Activated CD4-positive, alpha-beta T cell treated with anti-CD3 and anti-CD28 coated beads, Interleukin-2, Interleukin-4, amounts not matched to agents 100 ng/mL and 50 ng/mL, durations not matched to agents 16 hours and 8 hours (primary cell): ENCODE measurements at regions not wholly inside any gene's neighbourhood (a gene's known extent, or its start where the extent isn't known, plus 50 kb on each side); places are given as distances from the start of the nearest gene placed in this dataset.
"Not testable (repeated sequence)": the region's sequence is repeated elsewhere in the genome, so short reads cannot be mapped to it uniquely, and the experiment has no call there.

ENCODE experiments used
- DNase-seq: peaks from one replicate; pipeline ENCODE4 v3.0.0-alpha.2; 2020; ENCODE audit warnings: low spot score

DNA sequence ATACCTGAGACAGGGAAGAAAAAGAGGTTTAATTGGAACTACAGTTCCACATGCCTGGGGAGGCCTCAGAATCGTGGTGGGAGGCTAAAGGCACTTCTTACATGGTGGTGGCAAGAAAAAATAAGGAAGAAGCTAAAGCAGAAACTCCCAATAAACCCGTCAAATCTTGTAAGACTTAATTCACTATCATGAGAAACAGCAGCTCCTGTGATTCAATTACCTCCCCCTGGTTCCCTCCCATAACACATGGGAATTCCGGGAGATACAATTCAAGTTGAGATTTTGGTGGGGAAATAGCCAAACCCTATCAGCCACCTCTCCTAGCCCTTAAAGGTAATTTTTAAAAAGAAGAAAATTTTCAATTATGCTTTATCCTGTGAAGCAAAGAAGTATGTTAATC lies 728.8 kb downstream of the RNF144A start:
- DNase-seq = no peak

DNA sequence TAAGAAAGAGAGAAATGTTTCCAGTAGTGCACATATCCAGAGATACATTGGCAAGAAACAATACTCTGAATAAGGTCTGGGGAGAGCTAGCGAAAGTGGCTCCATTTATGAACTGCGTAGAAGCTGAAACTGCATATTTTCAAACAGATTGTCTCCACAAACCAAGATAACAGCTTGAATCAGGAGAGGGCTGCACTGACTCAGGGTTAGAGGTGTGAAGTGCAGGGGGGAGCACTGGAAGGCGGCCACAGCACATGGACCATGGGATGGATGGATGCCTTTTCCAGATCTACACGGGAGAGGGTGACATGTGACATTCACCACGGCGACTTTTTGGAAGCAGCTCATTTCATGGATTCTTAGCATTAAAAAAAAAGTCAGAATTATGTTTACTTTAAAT lies 729.4 kb downstream of the RNF144A start:
- no peak for DNase-seq

DNA sequence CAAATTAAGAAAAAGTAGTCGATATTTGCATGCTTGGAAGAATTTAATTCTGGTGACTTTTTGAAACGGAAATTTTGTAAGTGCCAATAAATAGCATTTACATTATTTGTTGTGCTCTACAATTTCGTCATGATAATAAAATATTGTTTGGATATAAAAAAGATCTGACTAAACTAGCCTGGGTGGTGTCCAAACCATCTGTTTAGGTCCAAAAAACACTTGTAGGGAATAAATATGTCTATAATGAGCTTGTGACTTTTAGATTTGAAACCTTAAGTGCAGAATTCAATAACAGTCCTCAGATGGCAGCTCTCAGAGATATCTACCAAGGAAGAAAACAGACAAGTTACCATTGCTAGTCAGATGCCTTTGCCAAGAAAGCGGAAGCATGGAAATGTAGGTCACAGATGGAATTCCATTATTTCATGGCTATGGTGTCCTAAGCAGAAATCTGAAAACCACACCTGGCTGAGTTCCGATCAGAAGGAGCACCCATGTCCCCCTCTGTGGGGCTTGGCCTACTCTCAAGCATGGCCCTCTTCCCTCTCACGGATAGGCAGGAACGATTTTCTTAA lies 731.1 kb downstream of the RNF144A start:
- no peak for DNase-seq

DNA sequence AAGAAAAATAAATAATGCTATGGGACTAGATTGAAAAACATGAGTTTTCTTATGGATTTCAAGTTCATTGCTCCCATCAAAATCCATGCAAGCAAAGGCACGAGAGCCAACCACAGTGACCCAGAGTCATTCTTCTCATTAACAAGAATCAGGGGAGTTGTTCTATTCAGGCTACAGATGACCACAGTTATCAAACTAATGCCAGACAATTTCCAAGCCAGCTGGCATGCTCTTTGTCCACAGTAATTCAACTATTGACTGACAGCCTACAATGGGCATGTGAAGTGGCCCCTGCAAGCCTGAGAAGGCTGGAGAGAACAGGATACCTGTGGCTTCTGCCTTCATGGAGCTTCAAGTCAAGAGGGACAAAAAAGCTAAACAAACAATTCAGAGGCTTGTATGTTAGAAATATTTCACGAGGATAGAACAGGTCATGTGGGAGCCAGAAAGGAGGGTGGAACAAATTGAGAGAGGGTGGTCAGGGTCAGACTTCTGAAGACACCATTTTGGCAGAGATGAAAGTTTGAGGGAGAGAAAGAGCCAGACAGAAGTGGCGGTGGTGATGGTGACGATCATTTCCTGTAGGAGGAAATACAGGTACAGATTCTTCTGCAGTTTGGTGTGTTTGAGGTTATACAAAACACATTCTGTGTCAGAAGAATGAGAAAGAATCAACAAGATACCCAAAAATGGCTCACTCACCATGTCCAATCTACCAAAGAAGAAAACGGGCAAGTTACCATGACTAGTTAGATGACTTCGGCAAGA lies 732.4 kb downstream of the RNF144A start:
- DNase-seq = no peak

DNA sequence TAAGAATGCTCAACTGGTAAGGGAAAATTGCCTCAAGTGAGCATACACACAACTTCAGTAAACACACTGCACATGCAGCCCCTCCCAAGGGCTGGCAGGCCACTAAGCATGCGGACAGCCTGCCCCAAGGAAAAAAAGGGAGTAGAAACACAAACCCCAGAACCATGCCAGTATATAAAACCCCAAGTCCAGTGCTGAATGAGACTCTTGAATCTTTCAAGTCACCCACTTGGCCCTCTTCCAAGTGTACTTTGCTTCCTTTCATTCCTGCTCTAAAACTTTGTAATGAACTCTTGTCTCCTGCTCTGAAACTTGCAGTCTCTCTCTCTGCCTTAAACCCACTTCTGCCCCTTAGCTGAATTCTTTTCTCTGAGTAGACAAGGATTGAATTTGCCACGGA lies 736.4 kb downstream of the RNF144A start:
- DNase-seq = no peak

DNA sequence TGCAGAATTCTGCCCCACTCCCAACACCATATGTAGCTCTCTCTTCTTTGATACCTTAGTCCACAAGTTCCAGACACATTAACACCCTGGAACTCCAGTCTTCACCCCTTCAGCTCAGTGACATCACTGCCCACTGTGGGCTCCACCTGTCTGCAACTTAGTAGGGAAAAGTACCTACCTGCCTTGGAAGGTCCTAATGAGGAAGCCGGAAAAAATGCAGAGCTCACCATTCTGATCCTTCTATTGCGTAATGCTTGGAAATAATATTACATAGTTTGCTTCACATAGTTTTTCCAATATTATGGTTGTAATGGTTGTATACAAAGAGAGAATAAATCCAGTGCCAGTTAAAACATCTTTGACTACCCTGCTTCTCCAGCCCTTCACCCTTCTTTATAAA lies 738.4 kb downstream of the RNF144A start:
- DNase-seq = no peak

DNA sequence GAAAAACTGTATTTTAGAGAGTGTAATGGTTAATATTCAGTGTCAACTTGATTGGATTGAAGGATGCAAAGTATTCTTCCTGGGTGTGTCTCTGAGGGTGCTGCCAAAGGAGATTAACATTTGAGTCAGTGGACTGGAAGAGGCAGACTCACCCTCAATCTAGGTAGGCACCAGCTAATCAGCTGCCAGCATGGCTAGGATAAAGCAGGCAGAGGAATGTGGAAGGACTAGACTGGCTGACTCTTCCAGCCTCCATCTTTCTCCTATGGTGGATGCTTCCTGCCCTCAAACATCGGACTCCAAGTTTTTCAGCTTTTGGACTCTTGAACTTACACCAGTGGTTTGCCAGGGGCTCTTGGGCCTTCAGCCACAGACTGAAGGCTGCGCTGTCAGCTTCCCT lies 740.3 kb downstream of the RNF144A start:
- not testable (repeated sequence) for DNase-seq

DNA sequence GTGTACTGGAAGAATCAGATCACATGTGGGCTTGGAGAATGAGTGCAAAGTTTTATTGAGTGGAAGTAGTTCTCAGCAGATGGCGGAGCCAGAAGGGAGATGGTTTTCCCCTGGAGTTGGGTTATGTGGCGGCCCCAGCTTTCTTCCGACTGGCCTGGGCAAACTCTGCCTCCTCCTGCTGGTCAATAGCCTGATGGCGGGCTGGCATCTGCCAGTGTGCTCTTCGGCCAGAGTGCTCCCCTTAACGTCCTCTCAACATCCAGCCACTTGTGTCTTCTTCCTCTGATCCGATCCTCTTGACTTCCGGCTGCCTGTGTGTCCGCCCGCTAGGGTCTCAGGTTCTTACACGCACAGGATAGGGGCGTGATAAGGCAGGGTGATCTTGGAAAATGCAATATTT lies 741.3 kb downstream of the RNF144A start:
- no peak for DNase-seq

DNA sequence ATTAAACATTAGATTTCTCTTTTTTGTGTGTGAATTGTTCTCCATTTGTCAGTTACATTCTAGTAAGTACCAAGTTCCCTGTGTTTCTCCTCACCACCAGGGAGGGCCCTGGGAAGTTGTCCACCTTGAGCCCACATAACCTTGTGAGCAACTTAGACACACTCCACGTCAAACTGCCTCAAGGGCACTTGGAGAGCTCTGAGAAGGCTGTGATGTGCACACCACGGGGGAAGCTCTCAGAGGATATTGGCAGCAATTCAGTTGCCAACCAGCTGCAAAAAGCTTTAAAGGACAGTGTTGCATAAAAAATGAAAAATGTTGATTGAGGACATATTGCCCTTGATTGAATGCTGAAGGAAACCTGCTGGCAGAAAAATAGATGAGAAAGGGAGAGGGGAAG lies 743.6 kb downstream of the RNF144A start:
- no peak for DNase-seq

DNA sequence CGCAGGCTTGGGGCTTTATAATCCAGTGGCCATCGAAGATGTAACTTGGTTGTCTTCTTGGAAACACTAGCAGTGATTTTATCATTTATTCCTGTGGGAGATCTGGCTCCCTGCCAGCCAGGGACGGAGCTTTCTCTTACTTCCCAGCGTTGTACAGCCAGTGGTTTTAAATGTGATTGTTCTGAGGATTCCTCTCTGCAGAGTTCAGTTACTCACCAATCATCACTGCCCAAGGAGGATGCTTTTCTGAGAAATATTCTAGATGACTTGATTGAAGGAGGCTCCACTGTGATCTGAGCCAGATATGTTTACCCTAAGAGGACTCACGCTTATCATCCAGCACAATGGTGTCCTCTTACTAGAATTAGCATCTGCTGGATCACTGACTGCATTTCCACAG lies 744.3 kb downstream of the RNF144A start:
- no peak for DNase-seq

DNA sequence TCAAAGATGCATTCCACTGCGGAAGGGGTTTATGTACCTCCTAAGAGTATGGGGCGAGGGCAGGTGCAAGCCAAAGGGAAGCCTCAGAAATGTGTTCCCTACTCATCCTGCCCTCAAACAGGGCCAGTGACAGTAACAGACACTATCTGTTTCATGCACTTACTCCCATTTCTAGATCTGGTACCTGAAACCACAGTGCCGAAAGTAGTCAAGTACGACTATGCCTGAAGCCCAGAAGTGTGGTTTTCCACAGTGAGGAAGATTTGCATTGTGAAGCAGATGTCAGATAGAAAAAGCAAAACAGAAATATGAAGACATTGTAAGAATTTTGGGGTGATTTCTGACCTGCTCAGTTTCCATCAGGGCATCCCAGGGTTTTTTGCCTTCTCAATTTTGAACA lies 748.7 kb downstream of the RNF144A start:
- DNase-seq = peak; percentile 11

DNA sequence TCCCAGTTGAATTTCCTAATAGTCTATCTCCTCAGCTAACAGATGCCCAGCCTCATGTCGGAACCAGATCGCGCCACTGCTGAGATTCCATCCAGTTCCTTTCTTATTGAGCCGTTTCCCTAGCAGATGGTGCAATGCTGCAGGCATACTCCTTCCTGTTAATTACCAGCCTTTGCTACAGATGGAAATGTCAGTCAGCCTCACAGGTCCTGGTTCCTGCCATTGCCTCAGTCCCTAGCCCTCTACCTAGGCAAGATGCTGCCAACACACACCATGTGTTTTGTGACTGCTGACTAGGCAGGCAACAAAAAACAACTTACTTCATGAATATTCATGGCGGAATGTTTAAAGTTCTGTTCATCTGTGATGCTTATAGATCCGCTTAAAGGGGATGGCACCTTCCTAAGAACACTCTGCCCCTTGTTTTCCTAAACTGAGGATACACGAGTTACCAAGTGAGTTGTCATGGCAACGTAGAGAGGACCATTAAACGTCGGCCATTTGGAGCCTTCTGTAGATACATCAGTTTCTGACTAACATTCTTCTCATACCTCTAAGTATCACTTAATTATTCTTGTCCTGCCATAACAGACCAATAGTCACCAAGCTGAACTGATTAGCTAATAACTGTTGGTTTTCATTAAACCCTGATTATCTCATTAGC lies 749.5 kb downstream of the RNF144A start:
- DNase-seq = no peak

DNA sequence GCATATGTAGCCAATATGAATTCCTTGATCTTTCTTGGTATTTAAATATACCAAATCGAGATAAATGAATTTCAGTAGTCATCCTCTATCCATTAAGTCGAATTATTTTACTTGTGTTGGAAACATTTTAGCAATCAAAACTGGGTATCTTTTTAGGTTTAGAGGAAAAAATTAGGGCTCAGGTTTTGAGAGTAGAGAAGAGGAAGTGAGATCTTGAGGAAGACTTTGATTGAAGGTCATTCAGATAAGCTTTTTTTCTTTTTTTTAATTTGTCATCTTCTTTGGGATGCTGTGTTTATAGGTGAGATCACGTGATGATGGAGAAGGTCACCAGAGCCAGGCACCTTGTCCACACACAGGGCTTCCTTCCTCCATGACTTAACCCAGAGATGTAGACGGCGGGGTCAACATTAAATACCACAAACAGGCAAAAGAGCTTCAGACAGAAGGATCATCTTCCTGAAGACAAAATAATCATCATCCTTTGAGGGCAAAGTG lies 750.1 kb downstream of the RNF144A start:
- DNase-seq = no peak

DNA sequence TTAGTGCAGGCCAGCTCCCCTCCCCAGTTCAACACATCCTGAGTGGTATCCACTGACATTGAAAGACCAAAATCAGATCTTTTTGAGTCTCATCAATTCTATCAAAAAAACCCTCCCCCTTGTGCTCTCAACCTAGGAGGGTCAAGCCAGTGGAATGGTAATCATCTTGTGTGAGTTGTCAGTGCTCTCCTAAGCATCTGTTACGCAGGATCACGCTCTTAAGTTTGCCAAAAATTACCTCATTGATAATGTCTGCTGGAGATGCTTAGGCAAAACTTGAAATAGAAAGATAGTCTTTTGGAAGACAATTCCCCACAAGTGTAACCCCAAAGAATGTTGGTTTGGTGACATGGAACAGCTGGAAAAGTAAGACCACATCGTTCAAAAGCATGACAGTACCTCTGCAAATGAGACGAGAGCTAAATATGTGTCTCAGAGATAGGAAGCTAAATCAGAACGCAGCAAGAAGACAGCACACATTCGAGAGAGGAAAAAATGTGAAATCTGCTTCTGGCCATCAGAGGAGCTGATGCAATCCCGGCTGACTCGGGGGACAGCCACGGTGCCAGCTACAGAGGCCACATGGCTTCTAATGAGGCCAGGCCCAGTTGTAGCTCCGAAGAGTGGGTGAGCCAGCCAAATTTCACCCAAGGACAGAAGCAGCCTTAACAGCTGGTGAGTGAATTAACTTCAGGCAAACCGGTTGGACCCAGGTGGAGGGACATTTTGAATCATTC lies 753.9 kb downstream of the RNF144A start:
- DNase-seq = no peak

DNA sequence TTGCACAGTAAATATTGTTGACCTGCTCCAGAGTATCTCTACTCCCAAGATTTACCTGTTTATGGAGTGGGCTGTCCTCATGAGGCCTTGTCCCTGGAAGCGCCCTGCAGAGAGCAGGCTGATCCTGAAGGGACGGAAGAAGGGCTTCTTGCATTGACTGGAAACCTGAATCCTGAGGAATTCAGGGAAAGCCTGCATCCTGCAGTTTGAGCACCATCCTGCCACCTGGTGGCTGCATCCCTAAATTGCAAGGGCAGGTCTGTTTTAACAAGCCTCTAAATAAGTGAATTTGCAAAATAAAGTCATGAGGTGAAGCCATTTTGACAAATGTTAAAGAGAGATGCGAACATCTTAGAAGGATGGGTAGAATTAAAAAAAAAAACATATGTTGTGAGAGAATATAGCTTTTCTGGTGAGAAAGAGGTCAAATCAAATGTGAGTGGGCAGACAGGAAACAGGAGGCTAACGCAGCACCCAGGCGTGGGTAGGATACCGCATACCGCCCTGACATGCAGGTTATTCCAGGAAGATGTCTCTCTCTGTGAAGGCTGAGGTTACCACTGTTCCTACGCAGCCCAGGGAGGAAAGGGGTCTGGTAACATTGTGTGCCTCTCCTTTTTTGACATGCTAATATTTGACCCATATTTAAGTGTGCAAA lies 754.9 kb downstream of the RNF144A start:
- peak; percentile 58 for DNase-seq

DNA sequence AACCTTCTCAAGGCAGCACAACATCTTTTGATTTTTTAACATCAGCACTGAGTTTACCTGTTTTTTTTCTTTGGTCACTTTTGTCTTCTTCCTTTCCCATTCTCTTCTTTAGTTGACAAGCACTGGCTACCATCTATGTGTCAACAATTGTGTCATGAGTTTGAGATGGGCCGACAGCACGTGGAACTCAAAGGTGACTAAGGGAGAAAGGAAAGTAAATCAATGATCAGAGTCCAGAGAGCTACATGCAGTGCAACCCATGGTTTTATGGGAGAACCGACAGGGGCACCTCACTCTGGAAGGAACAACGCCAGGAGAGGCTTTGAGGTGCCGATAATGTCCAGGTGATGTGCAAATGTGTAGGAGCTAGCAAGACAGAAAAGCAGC lies 755.5 kb downstream of the RNF144A start:
- DNase-seq = no peak

DNA sequence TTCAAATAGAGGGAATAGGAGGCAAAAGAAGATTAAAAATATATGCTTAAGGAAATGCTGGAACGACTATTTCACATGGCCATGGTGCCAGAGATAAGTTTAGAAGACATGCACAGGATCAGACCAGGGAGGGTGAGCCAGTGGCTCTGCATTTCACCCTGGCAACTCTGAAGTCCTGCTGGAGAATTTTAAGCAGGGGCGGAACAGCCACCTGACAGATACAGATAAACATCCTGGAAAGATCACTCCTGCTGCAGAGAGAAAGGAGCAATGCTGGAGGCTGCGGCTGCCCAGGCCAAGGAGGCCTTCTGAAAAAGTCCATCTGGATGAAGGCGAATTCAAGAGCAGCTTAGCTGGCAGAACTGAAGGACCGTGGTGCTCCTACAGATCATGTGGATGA lies 755.9 kb downstream of the RNF144A start:
- DNase-seq = no peak

DNA sequence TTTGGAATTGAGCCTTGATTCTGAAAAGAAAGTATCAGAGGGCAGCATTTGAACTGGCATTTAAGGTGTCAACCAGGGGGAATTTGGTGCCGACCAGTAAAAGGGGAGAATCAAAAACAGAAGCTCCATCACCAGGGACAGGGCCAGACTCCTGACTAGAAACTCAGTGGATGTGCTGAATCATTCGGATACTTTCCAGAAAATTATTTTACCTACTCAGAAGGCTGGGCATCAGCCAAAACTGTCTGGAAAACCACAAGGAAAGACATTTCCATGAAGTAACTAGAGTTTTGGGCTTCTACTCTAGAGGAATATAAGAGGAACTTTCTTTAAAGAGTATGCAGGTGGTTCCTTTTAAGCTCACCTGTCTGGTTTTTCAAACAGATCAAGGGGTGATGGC lies 756.6 kb downstream of the RNF144A start:
- DNase-seq = no peak

DNA sequence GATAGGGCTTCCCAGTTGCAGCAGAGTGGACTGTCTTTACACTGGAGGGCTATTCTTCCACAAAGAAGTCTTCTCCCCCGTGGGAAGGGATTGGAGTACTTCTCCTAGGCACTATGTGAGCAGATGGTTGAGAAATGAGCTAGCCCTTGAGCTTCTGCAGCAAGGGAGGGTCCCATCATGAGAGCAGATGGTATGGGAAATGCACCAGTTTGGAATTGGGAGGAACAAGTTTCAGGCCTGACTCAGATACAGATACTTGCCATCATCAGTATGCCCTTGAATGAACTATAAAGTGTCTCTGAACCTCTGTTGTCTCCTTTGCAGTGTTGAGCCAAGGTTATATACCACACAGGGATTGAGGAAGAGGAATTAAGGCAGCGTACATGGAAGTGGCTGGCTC lies 757.4 kb downstream of the RNF144A start:
- no peak for DNase-seq

DNA sequence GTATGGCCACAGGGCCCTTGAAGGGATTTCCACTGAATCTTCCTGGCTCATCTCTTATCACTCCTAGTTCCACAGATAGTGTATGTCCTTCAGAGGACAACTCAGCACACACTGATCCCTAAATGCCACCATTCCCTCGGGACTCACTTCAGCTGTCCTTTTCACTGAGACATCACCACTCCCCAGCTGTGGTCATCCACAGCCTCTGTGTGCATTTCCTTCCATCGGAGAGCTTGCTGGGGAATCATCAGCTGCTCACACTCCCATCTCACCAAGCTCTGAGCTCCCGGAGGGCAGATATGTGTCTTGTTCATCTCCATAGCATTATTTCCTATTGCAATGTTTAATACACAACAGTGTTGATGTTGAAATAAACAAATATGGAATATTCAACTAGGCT lies 759.5 kb downstream of the RNF144A start:
- DNase-seq = no peak

DNA sequence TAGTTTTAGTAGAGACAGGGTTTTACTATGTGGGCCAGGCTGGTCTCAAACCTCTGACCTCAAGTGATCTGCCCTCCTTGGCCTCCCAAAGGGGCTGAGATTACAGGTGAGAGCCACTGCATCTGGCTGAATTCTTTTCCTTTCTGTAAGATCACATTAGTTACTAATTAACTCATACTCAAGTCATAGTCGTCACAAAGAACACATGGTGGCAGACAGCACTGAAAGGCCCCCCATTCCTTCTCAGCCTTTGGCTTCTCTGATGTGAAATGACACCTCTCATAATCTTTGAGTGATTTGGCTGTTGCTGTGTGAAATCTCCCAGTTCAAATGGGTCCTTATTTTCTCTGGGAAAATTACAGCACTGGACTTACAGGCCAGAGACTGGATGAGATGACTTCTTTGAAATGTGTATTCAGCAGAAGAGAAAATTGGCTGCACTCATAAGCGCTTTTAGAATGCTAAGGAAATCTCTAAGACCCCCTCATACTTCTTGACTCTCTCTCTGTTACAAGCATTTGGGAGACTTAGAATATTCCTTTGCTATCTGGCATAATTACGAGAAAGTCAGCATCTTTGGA lies 764.8 kb downstream of the RNF144A start:
- no peak for DNase-seq

DNA sequence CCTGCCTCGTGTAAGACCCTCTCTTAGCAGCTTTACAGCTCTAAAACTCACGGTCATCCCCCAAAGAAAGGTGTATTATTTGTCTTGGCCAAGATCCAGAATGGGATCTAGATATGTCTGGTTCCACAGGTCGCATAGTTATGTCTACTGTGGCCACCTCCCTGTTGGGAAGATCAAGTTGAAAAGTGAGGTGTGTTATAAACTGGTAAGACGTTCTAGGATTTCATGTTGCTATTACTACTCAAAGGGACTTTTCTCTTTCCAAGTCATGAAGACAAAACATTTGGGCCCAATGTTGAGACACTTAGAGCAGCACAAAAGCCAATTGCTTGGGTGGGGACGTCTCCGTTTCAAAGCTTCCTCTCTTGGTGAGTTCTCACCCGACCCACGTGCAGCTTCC lies 766.0 kb downstream of the RNF144A start:
- no peak for DNase-seq
